AG04450 (cell line): ENCODE measurements at regions not wholly inside any gene's neighbourhood (a gene's known extent, or its start where the extent isn't known, plus 50 kb on each side); places are given as distances from the start of the nearest gene placed in this dataset.

Source experiments
- CTCF ChIA-PET: fragments of 300-600, 350-600 bp; formaldehyde crosslinking; extraction: SDS; loops from one replicate; lab custom pipeline; 2022; ENCODE audit warnings: antibody characterized with exemption, inconsistent platforms; lab: Charles Lee
- POLR2A ChIA-PET: fragments of 350-600 bp; formaldehyde crosslinking; extraction: SDS; loops from one replicate; lab custom pipeline; 2021; ENCODE audit warnings: antibody characterized with exemption, inconsistent platforms; lab: Yijun Ruan, JAX
- DNase-seq: peaks from one replicate; pipeline ENCODE4 v3.0.0-alpha.2; 2011; ENCODE audit warnings: low read depth, low spot score
- H3K27ac ChIP-seq: one replicate; pipeline ENCODE4 v1.5.1; 2012; ENCODE audit warnings: low read depth, low read length, control low read depth
- H3K27me3 ChIP-seq: one replicate; pipeline ENCODE4 v1.6.0; 2012; ENCODE audit warnings: low read length; ENCODE audit not compliant: control insufficient read depth, insufficient read depth
- H3K4me3 ChIP-seq: 2 replicates; pipeline ENCODE4 v1.5.1; 2011; ENCODE audit warnings: mild to moderate bottlenecking, low read depth, low read length, control low read depth
- H3K9me3 ChIP-seq: 2 replicates; pipeline ENCODE4 v1.5.1; 2012; ENCODE audit warnings: low read length; ENCODE audit not compliant: control insufficient read depth, insufficient read depth
- CTCF ChIP-seq: IDR thresholded peaks from 2 replicates; pipeline ENCODE4 v1.5.1; 2011; ENCODE audit warnings: low read depth, low read length, control low read depth, inconsistent platforms

GRCh38 chr12:14138495-14138894 lies 157.1 kb upstream of the GRIN2B start:
- no peaks in the 10 kb centered on the region for H3K27me3 ChIP-seq
- no peak for TF ChIP-seq CTCF
- DNase-seq: no peak
- POLR2A ChIA-PET: no interaction called here
- no peak overlapping the region for H3K27ac ChIP-seq
- no peaks in the 10 kb centered on the region for H3K9me3 ChIP-seq
- H3K4me3 ChIP-seq: no peak overlapping the region
- CTCF ChIA-PET: interaction anchor here (2.2 kb wide), 1 partner anchor 29 kb away, joined by 6 read pairs; no protein-coding TSS in a partner anchor

GRCh38 chr12:14148489-14149270 lies 167.3 kb upstream of the GRIN2B start:
- TF ChIP-seq CTCF: no peak
- Histone ChIP-seq H3K27me3 (no peaks in the 10 kb centered on the region), H3K27ac (no peak overlapping the region), H3K9me3 (0 out of 2 replicates have a peak, but pooled peaks cover 2% of the 10 kb centered on the region), H3K4me3 (no peak overlapping the region)
- CTCF ChIA-PET: no interaction called here
- no peak for DNase-seq
- POLR2A ChIA-PET: no interaction called here

GRCh38 chr12:14153803-14154202 lies 172.4 kb upstream of the GRIN2B start:
- no peak overlapping the region for H3K4me3 ChIP-seq
- CTCF ChIA-PET: no interaction called here
- POLR2A ChIA-PET: no interaction called here
- no peaks in the 10 kb centered on the region for H3K27me3 ChIP-seq
- no peak for TF ChIP-seq CTCF
- H3K27ac ChIP-seq: no peak overlapping the region
- H3K9me3 ChIP-seq: 0 out of 2 replicates have a peak, but pooled peaks cover 2% of the 10 kb centered on the region
- DNase-seq: no peak

GRCh38 chr12:14156606-14157005 lies 175.2 kb upstream of the GRIN2B start:
- ChIA-PET POLR2A (no interaction called here), CTCF (interaction anchor here (1.4 kb wide), 1 partner anchor 11 kb away, joined by 5 read pairs; no protein-coding TSS in a partner anchor)
- no peak for DNase-seq
- Histone ChIP-seq H3K27ac (no peak overlapping the region), H3K9me3 (no peaks in the 10 kb centered on the region), H3K4me3 (no peak overlapping the region), H3K27me3 (no peaks in the 10 kb centered on the region)
- TF ChIP-seq CTCF: no peak

- no peak for TF ChIP-seq CTCF
- Histone ChIP-seq H3K4me3 (no peak overlapping the region), H3K27me3 (no peaks in the 10 kb centered on the region), H3K9me3 (no peaks in the 10 kb centered on the region), H3K27ac (no peak overlapping the region)
- no peak for DNase-seq
- ChIA-PET POLR2A (no interaction called here), CTCF (interaction anchor here (1.4 kb wide), 1 partner anchor 10 kb away, joined by 5 read pairs; no protein-coding TSS in a partner anchor)
These were observed 175.8 kb upstream of the GRIN2B start for GRCh38 chr12:14157088-14157747.
